HL-60 (cell line): ENCODE measurements at regions not wholly inside any gene's neighbourhood (a gene's known extent, or its start where the extent isn't known, plus 50 kb on each side); places are given as distances from the start of the nearest gene placed in this dataset.

Experiments
- CTCF ChIP-seq: IDR thresholded peaks from one replicate; pipeline ENCODE4 v1.5.1; 2011; ENCODE audit warnings: low read length, control low read depth, inconsistent platforms; ENCODE audit not compliant: insufficient read depth
- GABPA ChIP-seq: IDR thresholded peaks from 2 replicates; pipeline ENCODE4 v1.6.1; 2012; ENCODE audit warnings: low read depth
- POLR2AphosphoS5 ChIP-seq: IDR thresholded peaks from 2 replicates; pipeline ENCODE4 v1.6.1; 2012; ENCODE audit warnings: low read depth
- REST ChIP-seq: IDR thresholded peaks from 2 replicates; pipeline ENCODE4 v1.6.1; 2012; ENCODE audit warnings: low read depth; ENCODE audit not compliant: insufficient replicate concordance
- SPI1 ChIP-seq: IDR thresholded peaks from 2 replicates; pipeline ENCODE4 v1.6.1; 2012; ENCODE audit warnings: low read depth, mild to moderate bottlenecking, borderline replicate concordance

DNA sequence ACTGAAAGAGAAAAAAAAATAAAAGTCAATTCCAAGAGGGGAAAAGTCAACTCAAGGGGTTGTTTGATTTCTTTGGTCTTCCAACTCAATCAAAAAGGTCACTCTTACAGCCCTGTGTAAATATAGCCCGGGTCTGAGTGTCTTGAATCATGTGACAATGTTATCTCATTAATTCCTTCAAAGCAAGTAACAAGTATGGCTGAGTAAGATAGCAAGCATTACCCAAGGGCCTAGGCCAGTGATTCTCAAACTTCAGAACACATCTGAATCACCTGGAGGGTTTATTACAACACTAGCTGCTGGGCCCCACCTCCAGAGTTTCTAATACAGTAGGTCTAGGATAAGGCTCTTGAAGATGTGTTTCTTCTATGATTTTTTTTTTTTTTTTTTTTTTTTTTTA is 125.0 kb downstream of the PRLHR start:
- TF ChIP-seq CTCF (no peak), SPI1 (no peak), REST (no peak), POLR2AphosphoS5 (no peak), GABPA (no peak)
